ENCODE measurements at regions not wholly inside any gene's neighbourhood (a gene's known extent, or its start where the extent isn't known, plus 50 kb on each side); places are given as distances from the start of the nearest gene placed in this dataset.

GRCh38 chr20:41956338-41957074 lies 338.3 kb upstream of the CHD6 start:
- Histone ChIP-seq H3K4me1 (no peaks in the 10 kb centered on the region), H3K9me3 (no peaks in the 10 kb centered on the region), H3K36me3 (no peaks in the 10 kb centered on the region), H3K4me3 (no peak overlapping the region), H3K27me3 (no peaks in the 10 kb centered on the region), H3K27ac (no peak overlapping the region)
- DNase-seq (ENCODE audit: extremely low spot score in 2 of 2), result no peak
- TF ChIP-seq CTCF (IDR thresholded peaks at IDR 0.05), result peak in 1 of 3 experiments; percentile 16
- TF ChIP-seq POLR2A (IDR thresholded peaks at IDR 0.05), result no peak
- intact Hi-C loops (cut with DNase I), result no loop called here

GRCh38 chr20:41952166-41952565 lies 334.0 kb upstream of the CHD6 start:
- Histone ChIP-seq H3K36me3 (no peaks in the 10 kb centered on the region), H3K9me3 (no peaks in the 10 kb centered on the region), H3K4me3 (no peak overlapping the region), H3K27me3 (no peaks in the 10 kb centered on the region), H3K4me1 (no peaks in the 10 kb centered on the region), H3K27ac (no peak overlapping the region)
- intact Hi-C loops (cut with DNase I), result no loop called here
- no peak for DNase-seq (ENCODE audit: extremely low spot score in 2 of 2)
- TF ChIP-seq POLR2AphosphoS5 (IDR thresholded peaks at IDR 0.05; ENCODE audit: insufficient read depth in 1 of 2, low read depth in 1 of 2) (no peak), POLR2A (IDR thresholded peaks at IDR 0.05) (no peak), CTCF (IDR thresholded peaks at IDR 0.05) (no peak)

- DNase-seq (ENCODE audit: extremely low spot score in 2 of 2), result no peak
- Histone ChIP-seq H3K4me1 (no peaks in the 10 kb centered on the region), H3K36me3 (no peaks in the 10 kb centered on the region), H3K27ac (no peak overlapping the region), H3K9me3 (no peaks in the 10 kb centered on the region), H3K27me3 (no peaks in the 10 kb centered on the region), H3K4me3 (no peak overlapping the region)
- intact Hi-C loops (cut with DNase I), result no loop called here
- TF ChIP-seq CTCF (IDR thresholded peaks at IDR 0.05) (no peak), POLR2AphosphoS5 (IDR thresholded peaks at IDR 0.05; ENCODE audit: insufficient read depth in 1 of 2, low read depth in 1 of 2) (no peak), POLR2A (IDR thresholded peaks at IDR 0.05) (no peak)
These were observed 333.4 kb upstream of the CHD6 start for GRCh38 chr20:41951615-41952014.

- H3K27me3 ChIP-seq, result no peaks in the 10 kb centered on the region
- H3K36me3 ChIP-seq, result no peaks in the 10 kb centered on the region
- no peak overlapping the region for H3K27ac ChIP-seq
- DNase-seq (ENCODE audit: extremely low spot score in 2 of 2), result no peak
- intact Hi-C loops (cut with DNase I), result no loop called here
- H3K4me1 ChIP-seq, result no peaks in the 10 kb centered on the region
- no peaks in the 10 kb centered on the region for H3K9me3 ChIP-seq
- no peak overlapping the region for H3K4me3 ChIP-seq
- TF ChIP-seq CTCF (IDR thresholded peaks at IDR 0.05) (no peak), POLR2A (IDR thresholded peaks at IDR 0.05) (no peak), POLR2AphosphoS5 (IDR thresholded peaks at IDR 0.05; ENCODE audit: insufficient read depth in 1 of 2, low read depth in 1 of 2) (no peak)
These were observed 321.5 kb upstream of the CHD6 start for GRCh38 chr20:41939659-41940058.

- Histone ChIP-seq H3K27me3 (no peaks in the 10 kb centered on the region), H3K36me3 (no peaks in the 10 kb centered on the region), H3K4me1 (no peaks in the 10 kb centered on the region), H3K4me3 (no peak overlapping the region), H3K27ac (no peak overlapping the region), H3K9me3 (no peaks in the 10 kb centered on the region)
- intact Hi-C loops (cut with DNase I), result no loop called here
- no peak for DNase-seq (ENCODE audit: extremely low spot score in 2 of 2)
- no peak for TF ChIP-seq CTCF (IDR thresholded peaks at IDR 0.05)
- TF ChIP-seq POLR2AphosphoS5 (IDR thresholded peaks at IDR 0.05; ENCODE audit: insufficient read depth in 1 of 2, low read depth in 1 of 2), result no peak
These were observed 320.2 kb upstream of the CHD6 start for GRCh38 chr20:41938353-41938752.

Data from vagina (tissue), 2 donors.